Mucosa of gallbladder (tissue), 1 donor: ENCODE measurements at regions not wholly inside any gene's neighbourhood (a gene's known extent, or its start where the extent isn't known, plus 50 kb on each side); places are given as distances from the start of the nearest gene placed in this dataset.

Experiments used
- DNase-seq: peaks from one replicate; pipeline ENCODE4 v3.0.0-alpha.2; 2020; ENCODE audit warnings: low spot score
- donor health status: DM: no; HTN: no; CAD: no.

DNA sequence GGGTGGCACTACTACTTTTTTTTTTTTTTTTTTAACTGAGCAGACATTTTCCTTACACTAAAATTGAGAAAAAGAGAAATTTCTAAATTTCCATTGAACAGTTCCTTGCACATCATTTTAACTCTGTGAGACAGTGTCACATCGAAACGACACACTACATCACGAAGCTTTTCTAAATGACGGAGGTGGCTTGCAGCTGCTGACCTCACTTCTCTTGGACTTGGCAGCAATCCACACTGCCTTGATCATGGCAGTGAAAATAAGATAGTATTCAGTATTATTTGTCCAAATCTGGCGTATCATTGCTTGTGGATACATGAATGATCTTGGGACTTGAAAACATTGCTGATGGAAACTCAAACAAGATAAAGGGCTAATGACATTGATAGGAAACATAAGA, 80.3 kb upstream of the CYYR1 start:
- no peak for DNase-seq

GRCh38 chr21:26652854-26653253, 79.8 kb upstream of the CYYR1 start:
- no peak for DNase-seq

DNA sequence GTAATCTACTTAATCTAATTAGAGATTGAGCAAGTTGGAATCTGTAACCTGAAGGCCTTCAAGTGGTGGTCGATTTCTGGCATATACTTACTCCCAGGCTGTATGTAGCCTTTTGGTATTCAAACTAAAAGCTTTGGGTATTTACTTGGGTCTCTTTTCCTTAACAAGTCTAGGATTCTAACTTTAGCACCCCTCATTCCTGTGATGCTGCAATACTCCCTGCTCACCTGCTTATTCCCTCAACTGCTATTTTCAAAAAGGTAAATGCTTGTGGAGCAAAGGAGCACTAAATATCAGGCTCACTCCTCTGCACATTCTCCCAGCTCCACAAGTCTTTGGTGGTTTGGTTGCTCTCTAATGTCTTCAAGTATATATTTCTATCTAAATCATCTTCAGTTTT, 68.0 kb upstream of the CYYR1 start:
- no peak for DNase-seq

DNA sequence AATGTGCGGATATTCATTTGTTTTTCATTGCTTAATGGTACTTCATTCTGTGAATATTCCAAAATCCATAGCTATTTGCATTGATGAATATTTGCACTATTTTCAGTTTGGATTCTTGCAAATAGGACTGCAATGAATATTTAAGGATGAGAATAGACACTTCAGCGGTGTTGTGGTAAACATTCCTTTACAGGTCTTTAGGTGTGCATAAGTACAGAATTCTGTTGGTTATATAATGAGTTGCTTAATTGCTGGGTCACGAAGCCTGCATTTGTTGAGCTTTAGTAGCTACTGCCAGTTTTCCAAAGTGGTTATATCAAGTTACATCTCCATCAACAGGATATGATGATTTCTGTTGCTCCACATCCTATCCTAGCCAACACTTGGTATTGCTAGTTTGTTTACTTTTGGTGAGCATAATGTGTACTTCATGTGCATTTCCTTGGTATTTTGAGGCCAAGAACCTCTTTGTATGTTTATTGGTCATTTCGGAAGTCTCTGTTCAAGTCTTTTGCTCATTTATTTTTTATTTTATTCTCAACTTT, 64.2 kb upstream of the CYYR1 start:
- DNase-seq: no peak

DNA sequence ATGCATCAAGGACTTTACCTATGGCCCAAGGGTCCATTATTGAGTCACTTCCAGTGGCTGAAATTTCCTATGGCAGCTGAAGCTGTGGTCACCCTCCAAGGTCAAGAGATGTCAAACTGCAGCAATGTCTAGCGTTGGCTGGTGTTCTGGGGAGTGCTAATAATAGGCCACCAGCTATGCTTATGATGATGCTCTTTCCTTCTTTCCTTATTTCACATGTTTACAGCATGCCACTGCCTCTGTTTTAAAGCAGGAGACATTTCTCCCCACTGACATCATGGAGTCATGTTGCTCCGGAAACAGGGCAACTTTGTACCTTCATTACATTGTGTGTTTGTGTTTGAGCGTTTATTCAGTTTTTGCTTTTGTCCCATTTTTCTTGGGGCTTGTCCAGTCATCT, 62.6 kb upstream of the CYYR1 start:
- no peak for DNase-seq

DNA sequence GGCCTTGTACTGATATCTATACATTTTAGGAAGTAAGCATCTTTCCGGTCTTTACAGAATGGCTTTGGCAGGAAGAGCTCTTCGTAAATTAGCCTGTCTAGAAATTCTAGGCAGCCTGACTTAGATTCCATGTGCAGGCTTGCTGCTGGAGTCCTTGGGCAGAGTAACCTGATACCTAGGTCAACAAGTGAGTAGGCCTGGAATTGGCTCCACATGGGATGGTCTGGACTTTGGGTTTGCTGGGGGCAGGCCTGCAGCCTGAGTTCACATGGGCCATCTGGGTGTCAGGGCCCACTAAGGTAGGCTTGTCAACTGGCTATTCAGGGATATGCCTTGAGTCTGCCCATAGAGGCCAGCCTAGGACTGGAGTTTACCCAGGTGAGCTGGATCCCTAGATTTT, 59.6 kb upstream of the CYYR1 start:
- no peak for DNase-seq

DNA sequence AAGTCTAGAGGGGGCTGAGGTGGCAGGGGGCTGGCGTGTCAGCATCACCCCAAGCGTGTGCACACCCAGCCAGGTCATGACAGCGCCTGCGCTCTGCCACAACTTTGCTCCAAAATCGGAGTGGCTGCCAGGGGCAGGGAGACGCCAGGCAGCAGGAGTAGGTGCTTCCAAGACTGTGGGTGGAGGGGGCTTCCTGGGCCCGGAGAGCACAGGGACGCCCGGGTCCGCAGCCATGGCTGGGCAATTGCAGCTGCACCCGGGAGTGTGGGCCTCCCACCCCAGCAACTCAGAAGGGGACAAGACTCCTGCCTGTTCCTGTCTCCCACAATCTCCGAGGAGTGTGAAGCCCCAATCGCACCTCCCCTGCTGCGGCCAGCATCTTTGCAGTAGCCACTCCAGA, 53.1 kb upstream of the CYYR1 start:
- no peak for DNase-seq

DNA sequence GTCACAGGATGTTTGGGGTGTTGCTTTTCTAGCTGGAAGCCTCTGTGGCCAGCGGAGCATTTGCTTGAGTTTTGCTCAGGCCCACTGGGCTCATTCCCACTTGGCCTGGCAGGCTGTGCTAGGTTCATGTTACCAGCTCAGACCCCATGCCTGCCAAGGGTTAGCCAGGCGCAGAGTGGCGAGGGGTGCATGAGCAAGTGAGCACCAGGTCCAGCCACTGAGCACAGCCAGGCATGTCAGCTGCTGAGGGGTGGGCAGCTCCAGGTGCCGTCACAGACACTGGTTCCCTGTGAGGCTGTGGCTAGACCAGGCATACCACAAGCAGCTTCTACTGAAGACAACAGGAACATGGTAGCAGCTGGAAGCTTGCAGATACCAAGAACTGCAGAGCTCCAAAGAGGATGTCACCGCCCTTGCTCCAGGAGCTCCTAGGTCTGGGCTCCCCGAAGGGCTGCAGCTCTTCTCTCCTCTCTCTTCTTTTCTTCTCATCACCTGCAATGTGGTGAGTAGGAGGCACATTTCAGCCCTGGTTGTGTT, 52.0 kb upstream of the CYYR1 start:
- DNase-seq: no peak
